ENCODE measurements at regions not wholly inside any gene's neighbourhood (a gene's known extent, or its start where the extent isn't known, plus 50 kb on each side); places are given as distances from the start of the nearest gene placed in this dataset.

GRCh38 chr6:84556541-84557335, 207.7 kb downstream of the TBX18 start:
- TF ChIP-seq POLR2A (IDR thresholded peaks at IDR 0.05; ENCODE audit: low read depth, low read length) (no peak), POLR2AphosphoS5 (IDR thresholded peaks at IDR 0.05; ENCODE audit: low read depth, low read length) (no peak), TAF1 (IDR thresholded peaks at IDR 0.05; ENCODE audit: borderline replicate concordance, low read depth, low read length) (no peak)
